ENCODE measurements at regions not wholly inside any gene's neighbourhood (a gene's known extent, or its start where the extent isn't known, plus 50 kb on each side); places are given as distances from the start of the nearest gene placed in this dataset.

DNA sequence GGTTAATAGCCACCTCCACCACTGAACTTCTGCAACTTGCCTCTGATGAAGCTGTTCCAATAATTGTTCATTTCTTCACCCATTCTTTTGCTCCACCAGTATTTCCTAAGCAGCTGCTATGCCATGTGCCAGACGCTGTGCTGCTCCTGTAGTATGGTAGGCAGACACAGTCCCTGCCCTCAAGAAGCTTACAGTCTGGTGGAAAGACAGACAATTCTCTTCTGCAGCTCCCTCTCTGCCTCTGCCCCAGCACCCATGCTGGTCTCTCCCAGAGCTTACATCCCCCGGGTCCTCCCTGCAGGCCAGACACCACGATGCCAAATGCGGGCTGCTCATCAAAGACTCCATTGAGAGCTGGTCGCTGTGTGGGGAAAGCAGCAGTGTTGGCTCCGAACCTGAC is 111.6 kb upstream of the ESRRB start:
- Mint-ChIP-seq H3K27ac (no peak overlapping the region), H3K4me1 (no peaks in the 10 kb centered on the region), H3K9me3 (no peaks in the 10 kb centered on the region), H3K4me3 (no peak overlapping the region), H3K36me3 (peaks cover 6% of the 10 kb centered on the region), H3K27me3 (peaks cover 32% of the 10 kb centered on the region)
- ATAC-seq = no peak

DNA sequence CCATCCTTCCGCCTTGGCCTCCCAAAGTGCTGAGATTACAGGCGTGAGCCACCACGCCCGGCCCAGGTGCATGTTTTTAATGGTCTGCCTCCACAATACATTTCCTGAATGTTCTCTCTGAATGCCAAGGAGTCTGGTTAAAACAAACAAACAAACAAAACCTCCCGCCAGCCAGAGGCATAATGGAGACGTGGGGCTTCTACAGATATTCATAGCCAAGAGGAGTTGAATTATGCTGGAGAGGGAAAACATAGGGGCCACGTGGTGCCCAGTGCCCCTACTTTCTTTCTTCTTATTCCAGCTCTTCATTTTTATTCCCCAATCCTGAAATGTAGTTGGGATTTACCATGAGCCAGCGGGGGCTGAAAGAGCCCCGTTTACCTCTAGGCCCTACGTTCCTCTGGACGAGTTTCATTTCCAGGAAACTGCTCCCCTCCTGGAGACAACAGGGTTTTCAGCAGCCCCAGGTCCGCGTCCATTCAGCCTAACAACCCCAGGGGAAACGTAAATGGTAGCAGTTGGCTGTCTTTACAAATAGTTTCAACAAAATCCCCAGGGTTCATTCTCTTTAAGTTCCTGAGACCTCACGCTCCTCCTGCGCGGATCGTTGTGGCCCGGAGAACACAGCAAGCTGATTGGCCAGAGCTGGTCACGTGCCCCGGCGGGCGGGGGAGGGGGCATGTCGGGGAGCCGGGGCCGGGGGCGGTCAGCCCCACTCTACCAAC is 108.5 kb upstream of the ESRRB start:
- ATAC-seq = no peak
- Mint-ChIP-seq H3K27ac (no peak overlapping the region), H3K36me3 (peaks cover 6% of the 10 kb centered on the region), H3K4me1 (no peaks in the 10 kb centered on the region), H3K4me3 (peak overlapping the region; percentile 7), H3K9me3 (no peaks in the 10 kb centered on the region), H3K27me3 (peaks cover 34% of the 10 kb centered on the region)

DNA sequence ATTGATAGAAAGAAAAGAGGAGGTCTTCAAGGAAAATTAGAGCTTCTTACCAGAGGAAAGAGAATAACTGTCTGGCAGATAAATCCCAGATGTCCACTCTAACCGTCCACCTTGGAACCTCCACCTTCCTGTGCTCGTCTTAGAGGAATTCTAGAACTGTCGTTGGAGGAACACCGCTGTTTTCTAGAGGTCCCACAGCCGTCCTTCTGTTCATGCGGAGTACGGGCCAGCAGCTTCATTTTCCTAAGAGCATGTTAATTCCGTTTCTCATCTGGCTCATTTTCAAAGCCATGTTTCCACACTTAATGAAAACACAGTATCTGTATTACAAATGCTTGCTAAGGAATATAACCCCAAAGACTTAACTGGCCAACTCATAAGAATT is 107.9 kb upstream of the ESRRB start:
- no peak for ATAC-seq

DNA sequence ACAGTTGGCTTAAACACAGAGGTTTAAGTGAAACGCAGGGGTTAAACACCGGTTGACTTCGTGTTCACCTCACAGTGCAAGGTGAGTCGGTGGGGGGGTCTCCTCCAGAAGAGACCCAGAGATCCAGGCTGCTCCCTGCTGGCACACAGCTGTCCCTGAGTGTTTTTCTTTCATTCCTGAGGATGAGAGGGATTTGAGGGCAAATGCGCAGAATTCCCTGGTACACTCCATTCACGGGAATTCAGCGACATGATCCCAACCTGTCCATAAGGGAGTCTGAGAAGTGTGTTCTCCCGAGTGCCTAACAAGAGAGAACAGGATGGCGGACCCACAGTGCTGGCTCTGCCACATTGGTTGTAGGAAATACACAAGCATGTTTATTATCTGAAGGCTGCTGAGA is 107.2 kb upstream of the ESRRB start:
- ATAC-seq = no peak
- H3K9me3 Mint-ChIP-seq = no peaks in the 10 kb centered on the region
- peaks cover 6% of the 10 kb centered on the region for H3K36me3 Mint-ChIP-seq
- H3K27me3 Mint-ChIP-seq = peaks cover 34% of the 10 kb centered on the region
- no peaks in the 10 kb centered on the region for H3K4me1 Mint-ChIP-seq
- no peak overlapping the region for H3K27ac Mint-ChIP-seq
- H3K4me3 Mint-ChIP-seq = no peak overlapping the region

More for the DNA sequence above, 107.9 kb upstream of the ESRRB start:
- H3K36me3 Mint-ChIP-seq = peaks cover 6% of the 10 kb centered on the region
- no peak overlapping the region for H3K27ac Mint-ChIP-seq
- peaks cover 34% of the 10 kb centered on the region for H3K27me3 Mint-ChIP-seq
- H3K4me3 Mint-ChIP-seq = no peak overlapping the region
- no peaks in the 10 kb centered on the region for H3K9me3 Mint-ChIP-seq
- no peaks in the 10 kb centered on the region for H3K4me1 Mint-ChIP-seq

DNA sequence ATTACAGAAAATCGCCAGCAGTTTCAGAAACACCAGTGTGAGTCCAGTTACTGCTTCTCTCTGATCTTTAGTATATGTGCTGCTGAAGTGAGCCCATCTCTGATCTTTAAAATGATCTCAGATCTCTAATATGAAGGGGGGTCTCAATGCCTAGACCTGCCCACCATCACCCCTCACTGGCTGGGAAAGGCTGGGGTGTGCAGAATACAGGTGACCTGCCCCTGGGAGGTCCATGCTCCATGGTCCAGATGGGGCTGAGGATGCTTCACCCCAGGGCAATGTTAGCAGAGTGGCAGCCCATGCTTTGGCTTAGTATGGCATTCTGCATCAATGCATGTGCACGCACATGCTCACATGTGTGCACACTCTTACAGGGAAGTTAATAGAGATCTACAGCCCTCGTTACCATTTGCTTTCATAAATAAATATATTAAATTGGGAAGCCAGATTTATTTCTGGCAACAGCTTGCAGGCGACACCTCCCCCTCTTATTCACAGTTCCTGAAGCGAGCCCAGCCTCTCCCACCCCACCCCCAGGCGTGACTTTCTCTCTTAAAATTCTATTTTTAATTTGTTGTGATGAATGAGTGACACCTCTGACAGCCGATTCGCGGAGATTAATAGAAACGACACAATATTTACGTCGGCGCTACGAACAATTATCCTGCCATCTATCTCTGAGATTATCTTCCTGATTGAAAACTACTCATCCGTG is 104.7 kb upstream of the ESRRB start:
- H3K27me3 Mint-ChIP-seq = peaks cover 12% of the 10 kb centered on the region
- H3K27ac Mint-ChIP-seq = no peak overlapping the region
- no peaks in the 10 kb centered on the region for H3K36me3 Mint-ChIP-seq
- H3K9me3 Mint-ChIP-seq = no peaks in the 10 kb centered on the region
- H3K4me3 Mint-ChIP-seq = no peak overlapping the region
- no peak for ATAC-seq
- no peaks in the 10 kb centered on the region for H3K4me1 Mint-ChIP-seq

DNA sequence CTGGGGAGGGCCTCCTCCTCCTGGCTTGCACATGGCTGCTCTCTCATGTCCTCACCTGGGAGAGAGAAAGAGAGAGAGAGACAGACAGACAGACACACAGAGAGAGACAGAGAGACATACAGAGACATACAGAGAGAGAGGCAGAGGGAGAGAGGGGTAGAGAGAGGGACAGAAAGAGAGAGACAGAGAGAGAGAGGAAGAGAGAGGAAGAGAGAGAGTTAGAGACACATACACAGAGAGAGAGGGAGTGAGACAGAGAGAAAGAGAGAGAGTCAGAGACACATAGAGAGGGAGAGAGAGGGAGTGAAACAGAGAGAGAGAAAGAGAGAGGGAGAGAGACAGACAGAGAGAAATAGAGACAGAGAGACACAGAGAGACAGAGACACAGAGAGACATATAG is 103.6 kb upstream of the ESRRB start:
- H3K4me1 Mint-ChIP-seq = no peaks in the 10 kb centered on the region
- H3K9me3 Mint-ChIP-seq = no peaks in the 10 kb centered on the region
- H3K36me3 Mint-ChIP-seq = no peaks in the 10 kb centered on the region
- peaks cover 10% of the 10 kb centered on the region for H3K27me3 Mint-ChIP-seq
- ATAC-seq = no peak
- no peak overlapping the region for H3K27ac Mint-ChIP-seq
- no peak overlapping the region for H3K4me3 Mint-ChIP-seq

GRCh38 chr14:76272774-76273173 is 103.2 kb upstream of the ESRRB start:
- H3K27ac Mint-ChIP-seq = no peak overlapping the region
- no peaks in the 10 kb centered on the region for H3K9me3 Mint-ChIP-seq
- peaks cover 10% of the 10 kb centered on the region for H3K27me3 Mint-ChIP-seq
- no peaks in the 10 kb centered on the region for H3K4me1 Mint-ChIP-seq
- ATAC-seq = no peak
- no peak overlapping the region for H3K4me3 Mint-ChIP-seq
- H3K36me3 Mint-ChIP-seq = no peaks in the 10 kb centered on the region

DNA sequence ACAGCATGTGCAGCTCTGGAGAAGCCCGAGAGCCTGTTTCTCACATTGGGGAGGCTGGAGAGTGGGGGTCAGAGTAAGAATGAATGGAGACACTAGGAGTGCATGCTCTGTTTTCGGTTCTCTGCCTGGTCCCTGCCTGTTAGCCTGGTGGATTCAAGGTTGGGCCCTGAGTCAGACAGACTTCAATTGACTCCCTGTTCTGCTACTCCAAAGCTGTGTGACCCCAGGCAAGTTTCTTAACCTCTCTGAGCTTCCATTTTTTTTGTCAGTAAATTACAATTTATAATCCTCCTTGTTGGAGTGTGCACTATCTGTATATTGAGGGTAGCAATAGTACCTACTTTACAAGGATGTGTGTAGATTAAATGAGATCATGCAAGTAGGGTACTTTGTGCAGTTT is 102.6 kb upstream of the ESRRB start:
- no peaks in the 10 kb centered on the region for H3K4me1 Mint-ChIP-seq
- ATAC-seq = no peak
- no peaks in the 10 kb centered on the region for H3K36me3 Mint-ChIP-seq
- H3K27ac Mint-ChIP-seq = no peak overlapping the region
- no peaks in the 10 kb centered on the region for H3K9me3 Mint-ChIP-seq
- H3K27me3 Mint-ChIP-seq = peaks cover 10% of the 10 kb centered on the region
- H3K4me3 Mint-ChIP-seq = no peak overlapping the region

- H3K27ac Mint-ChIP-seq = no peak overlapping the region
These were observed 101.6 kb upstream of the ESRRB start for GRCh38 chr14:76274324-76274723.

GRCh38 chr14:76277586-76278130 is 98.3 kb upstream of the ESRRB start:
- H3K27ac Mint-ChIP-seq = no peak overlapping the region
- no peaks in the 10 kb centered on the region for H3K4me1 Mint-ChIP-seq
- peaks cover 19% of the 10 kb centered on the region for H3K27me3 Mint-ChIP-seq
- no peaks in the 10 kb centered on the region for H3K36me3 Mint-ChIP-seq
- no peaks in the 10 kb centered on the region for H3K9me3 Mint-ChIP-seq
- H3K4me3 Mint-ChIP-seq = no peak overlapping the region
- no peak for ATAC-seq

More at GRCh38 chr14:76274324-76274723, 101.6 kb upstream of the ESRRB start:
- no peaks in the 10 kb centered on the region for H3K36me3 Mint-ChIP-seq
- H3K4me1 Mint-ChIP-seq = no peaks in the 10 kb centered on the region
- no peaks in the 10 kb centered on the region for H3K9me3 Mint-ChIP-seq
- peak; percentile 28 for ATAC-seq
- peaks cover 7% of the 10 kb centered on the region for H3K27me3 Mint-ChIP-seq
- H3K4me3 Mint-ChIP-seq = no peak overlapping the region

- H3K4me3 Mint-ChIP-seq = no peak overlapping the region
- H3K9me3 Mint-ChIP-seq = no peaks in the 10 kb centered on the region
- H3K27me3 Mint-ChIP-seq = peaks cover 19% of the 10 kb centered on the region
- H3K27ac Mint-ChIP-seq = no peak overlapping the region
- H3K36me3 Mint-ChIP-seq = no peaks in the 10 kb centered on the region
- ATAC-seq = no peak
- H3K4me1 Mint-ChIP-seq = no peaks in the 10 kb centered on the region
These were observed 95.7 kb upstream of the ESRRB start for GRCh38 chr14:76280221-76280620.

DNA sequence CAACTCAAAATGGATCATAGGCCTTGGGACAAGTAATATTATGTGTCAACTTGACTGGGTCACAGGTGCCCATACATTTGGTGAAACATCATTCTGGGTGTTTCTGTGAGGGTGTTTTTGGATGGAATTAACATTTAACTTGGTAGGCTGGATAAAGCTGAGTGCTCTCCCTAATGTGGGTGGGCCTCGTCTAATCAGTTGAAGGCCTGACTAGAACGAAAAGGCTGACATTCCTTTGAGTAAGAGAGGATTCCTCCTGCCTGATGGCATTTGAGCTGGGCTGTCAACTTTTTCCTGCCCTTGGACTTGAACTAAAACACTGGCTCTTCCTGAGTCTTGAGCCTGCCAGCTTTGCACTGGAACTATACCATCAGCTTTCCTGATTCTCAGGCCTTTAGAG is 93.4 kb upstream of the ESRRB start:
- Mint-ChIP-seq H3K27me3 (peaks cover 19% of the 10 kb centered on the region), H3K4me1 (no peaks in the 10 kb centered on the region), H3K27ac (no peak overlapping the region), H3K36me3 (no peaks in the 10 kb centered on the region), H3K4me3 (no peak overlapping the region), H3K9me3 (no peaks in the 10 kb centered on the region)
- ATAC-seq = no peak

DNA sequence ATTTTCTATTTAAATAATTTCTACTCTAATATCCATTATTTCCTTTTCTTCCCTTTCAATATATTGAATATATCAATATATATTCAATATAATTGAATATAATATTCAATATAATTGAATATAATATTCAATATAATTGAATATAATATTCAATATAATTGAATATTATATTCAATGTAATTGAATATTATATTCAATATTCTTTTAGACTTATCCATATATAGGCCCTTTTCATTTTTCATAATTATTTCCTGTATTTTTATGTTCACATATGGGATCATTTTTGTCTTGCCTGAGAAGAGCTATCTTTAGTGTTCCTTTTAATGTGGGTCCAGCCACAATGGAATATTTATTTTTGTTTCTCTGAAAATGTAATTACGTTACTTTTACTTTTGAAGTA is 88.9 kb upstream of the ESRRB start:
- no peaks in the 10 kb centered on the region for H3K9me3 Mint-ChIP-seq
- no peak overlapping the region for H3K27ac Mint-ChIP-seq
- no peaks in the 10 kb centered on the region for H3K36me3 Mint-ChIP-seq
- no peaks in the 10 kb centered on the region for H3K4me1 Mint-ChIP-seq
- no peak overlapping the region for H3K4me3 Mint-ChIP-seq
- H3K27me3 Mint-ChIP-seq = peaks cover under 1% of the 10 kb centered on the region
- no peak for ATAC-seq

DNA sequence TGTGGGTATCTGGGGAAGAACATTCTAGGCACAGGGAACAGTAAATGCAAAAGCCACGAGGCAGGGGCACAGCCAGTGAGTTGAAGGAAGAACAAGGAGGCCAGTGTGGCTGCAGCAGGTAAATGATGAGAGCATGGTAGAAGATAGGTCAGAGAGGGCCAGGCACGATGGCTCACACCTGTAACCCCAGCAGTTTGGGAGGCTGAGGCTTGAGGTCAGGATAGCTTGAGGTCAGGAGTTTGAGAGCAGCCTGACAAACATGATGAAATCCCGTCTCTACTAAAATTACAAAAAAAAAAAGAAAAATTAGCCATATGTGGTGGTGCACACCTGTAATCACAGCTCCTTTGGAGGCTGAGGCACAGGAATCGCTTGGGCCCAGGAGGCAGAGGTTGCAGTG is 86.7 kb upstream of the ESRRB start:
- H3K27me3 Mint-ChIP-seq = no peaks in the 10 kb centered on the region
- no peaks in the 10 kb centered on the region for H3K4me1 Mint-ChIP-seq
- H3K27ac Mint-ChIP-seq = no peak overlapping the region
- H3K9me3 Mint-ChIP-seq = no peaks in the 10 kb centered on the region
- no peaks in the 10 kb centered on the region for H3K36me3 Mint-ChIP-seq
- no peak overlapping the region for H3K4me3 Mint-ChIP-seq
- ATAC-seq = no peak

DNA sequence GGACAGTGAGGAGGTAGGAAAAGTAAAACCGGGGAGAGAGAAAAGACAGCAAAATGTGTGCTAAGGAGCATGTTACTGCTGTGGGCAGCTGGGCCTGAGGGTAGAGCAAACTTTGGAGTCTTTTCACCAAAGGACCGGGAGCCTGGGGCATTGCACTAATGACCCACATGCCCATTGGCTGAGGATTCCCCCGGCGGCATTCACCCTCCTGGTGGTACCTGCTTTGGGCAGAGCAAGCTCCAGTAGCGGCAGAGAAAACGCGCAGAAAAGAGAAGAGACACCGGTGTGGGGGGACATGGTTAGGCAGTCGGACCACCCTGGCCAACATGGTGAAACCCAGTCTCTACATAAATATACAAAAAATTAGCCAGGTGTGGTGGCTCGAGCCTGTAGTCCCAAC is 83.4 kb upstream of the ESRRB start:
- Mint-ChIP-seq H3K4me1 (no peaks in the 10 kb centered on the region), H3K27ac (no peak overlapping the region), H3K27me3 (no peaks in the 10 kb centered on the region), H3K4me3 (no peak overlapping the region), H3K36me3 (no peaks in the 10 kb centered on the region), H3K9me3 (no peaks in the 10 kb centered on the region)
- no peak for ATAC-seq

- Mint-ChIP-seq H3K4me3 (no peak overlapping the region), H3K9me3 (no peaks in the 10 kb centered on the region), H3K27ac (no peak overlapping the region), H3K27me3 (peaks cover 3% of the 10 kb centered on the region), H3K36me3 (no peaks in the 10 kb centered on the region), H3K4me1 (no peaks in the 10 kb centered on the region)
- ATAC-seq = no peak
These were observed 82.7 kb upstream of the ESRRB start for GRCh38 chr14:76293221-76293620.

Data from stimulated activated memory B cell treated with anti-CD40 and anti-IgM and Interleukin-4, amounts not matched to agents 10 μg/mL and 1 μg/mL and 100 μg/mL, for 72 hours (primary cell).